Heart left ventricle (tissue), 13 donors: ENCODE measurements at regions not wholly inside any gene's neighbourhood (a gene's known extent, or its start where the extent isn't known, plus 50 kb on each side); places are given as distances from the start of the nearest gene placed in this dataset.

Experiments
- CTCF ChIP-seq, 12 donors: fragments of 200-600 bp; sonication (generic) in 4 of 12; IDR thresholded peaks; one replicate each; pipeline versions ENCODE4 v1.5.0 to v1.8.0; 2018 to 2022; ENCODE audit warnings: antibody characterized with exemption in 12 of 12, mild to moderate bottlenecking in 5 of 12
- POLR2A ChIP-seq, 2 donors: fragments of 450-650 bp; IDR thresholded peaks; one replicate each; pipeline ENCODE4 v1.6.1; 2017; ENCODE audit warnings: antibody characterized with exemption in 2 of 2, mild to moderate bottlenecking in 2 of 2, moderate library complexity in 2 of 2
- donor health status: ischemic (EF 13 %, LVEDD 7.1; RV severe dilation, severe dysfunction).
- donor health status: DM: no; HTN: yes; CAD: no.
- donor health status: DM: no; HTN: no; CAD: no.
- donor health status: ischemic (EF 25% LVEDD 6.9; RV normal size, moderate dysfunction).
- donor health status: ischemic (EF 25% LVEDD 5.7; RV mildly dilated, moderate dysfunction).
- donor health status: ischemic (EF 35%, LVEDD 5.7; RV mildly dilated, moderate dysfunction).
- donor health status: nonischemic (EF 11% LVEDD 7.7; RV severe dilation, severe dysfunction).
- donor health status: DM: yes; HTN: yes; CAD: no.
- donor health status: PGD.
- donor health status: ischemic (EF 29% LVEDD 5.4; RV normal size, mild dysfunction).
- donor health status: nonischemic (EF 23%, LVEDD 6.1; RV moderate dilation, normal function).

GRCh38 chr12:86473231-86473630 is 217.0 kb upstream of the MGAT4C start:
- TF ChIP-seq CTCF (IDR thresholded peaks at IDR 0.05), result no peak
- no peak for TF ChIP-seq POLR2A (IDR thresholded peaks at IDR 0.05)
